ENCODE measurements at regions not wholly inside any gene's neighbourhood (a gene's known extent, or its start where the extent isn't known, plus 50 kb on each side); places are given as distances from the start of the nearest gene placed in this dataset.

DNA sequence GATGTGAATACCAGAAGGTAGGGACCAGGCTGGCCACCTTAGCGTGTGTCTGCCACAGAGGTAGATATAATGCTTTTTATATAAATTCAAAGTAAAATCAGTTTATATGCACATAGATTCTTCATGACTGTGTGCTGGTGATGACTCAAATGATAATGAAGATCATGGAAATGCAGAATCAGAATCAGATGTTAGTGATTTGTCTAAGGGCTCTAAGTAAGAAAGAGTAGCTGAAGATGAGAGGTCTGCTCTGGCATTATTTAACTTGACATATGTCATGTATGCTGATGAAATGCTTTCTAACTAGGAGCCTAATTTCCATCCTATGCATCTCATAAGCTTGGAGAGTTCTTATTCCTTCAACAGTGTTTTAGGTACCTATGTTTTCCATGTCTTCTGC is 50.3 kb upstream of the DPH6 start:
- no peak for DNase-seq (ENCODE audit: low read depth in 2 of 2)

GRCh38 chr15:35602836-35603235 is 56.9 kb upstream of the DPH6 start:
- no peak for DNase-seq (ENCODE audit: low read depth in 2 of 2)

DNA sequence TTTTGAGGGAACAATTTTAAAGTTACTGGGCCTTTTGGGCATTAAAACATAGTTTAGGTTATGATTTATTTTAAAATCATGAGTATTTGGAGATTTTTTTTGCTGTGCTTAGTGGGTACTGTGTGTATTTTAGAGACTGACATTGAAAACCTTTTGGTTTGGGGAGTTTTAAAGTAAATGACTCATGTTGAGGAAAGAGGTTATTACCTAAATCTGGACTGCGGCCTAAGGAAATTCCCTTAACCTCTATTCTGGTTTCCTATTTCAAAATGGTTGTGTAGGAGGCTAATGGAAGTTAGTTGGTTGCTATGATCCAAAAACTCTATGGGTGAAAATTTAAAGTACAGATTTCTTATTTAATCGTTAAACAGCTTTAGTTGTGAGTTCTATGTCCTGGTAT is 57.3 kb upstream of the DPH6 start:
- DNase-seq (ENCODE audit: low read depth in 2 of 2), result no peak

DNA sequence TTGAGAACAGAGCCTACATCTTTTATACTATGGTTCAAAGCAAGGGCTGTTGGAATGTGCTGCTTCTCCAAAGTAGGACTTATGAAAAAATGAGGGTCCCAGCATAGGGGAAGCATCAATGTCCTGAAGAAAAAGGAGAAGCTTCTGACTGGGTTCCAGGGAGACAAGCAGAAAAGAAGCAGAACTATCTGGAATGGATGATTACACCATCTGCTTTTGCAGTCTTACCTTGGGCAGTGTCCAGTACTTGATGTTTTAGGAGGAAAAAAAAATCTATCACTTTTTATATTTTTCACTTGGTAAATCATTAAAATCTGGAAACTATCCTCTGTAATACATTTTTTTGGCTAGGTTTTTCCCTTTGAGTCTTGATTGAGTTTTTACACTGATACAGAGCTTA is 57.9 kb upstream of the DPH6 start:
- DNase-seq (ENCODE audit: low read depth in 2 of 2), result no peak

- no peak for DNase-seq (ENCODE audit: low read depth in 2 of 2)
Observed at GRCh38 chr15:35605764-35606449, 59.9 kb upstream of the DPH6 start.

- no peak for DNase-seq (ENCODE audit: low read depth in 2 of 2)
Observed at GRCh38 chr15:35606450-35606779, 60.5 kb upstream of the DPH6 start.

DNA sequence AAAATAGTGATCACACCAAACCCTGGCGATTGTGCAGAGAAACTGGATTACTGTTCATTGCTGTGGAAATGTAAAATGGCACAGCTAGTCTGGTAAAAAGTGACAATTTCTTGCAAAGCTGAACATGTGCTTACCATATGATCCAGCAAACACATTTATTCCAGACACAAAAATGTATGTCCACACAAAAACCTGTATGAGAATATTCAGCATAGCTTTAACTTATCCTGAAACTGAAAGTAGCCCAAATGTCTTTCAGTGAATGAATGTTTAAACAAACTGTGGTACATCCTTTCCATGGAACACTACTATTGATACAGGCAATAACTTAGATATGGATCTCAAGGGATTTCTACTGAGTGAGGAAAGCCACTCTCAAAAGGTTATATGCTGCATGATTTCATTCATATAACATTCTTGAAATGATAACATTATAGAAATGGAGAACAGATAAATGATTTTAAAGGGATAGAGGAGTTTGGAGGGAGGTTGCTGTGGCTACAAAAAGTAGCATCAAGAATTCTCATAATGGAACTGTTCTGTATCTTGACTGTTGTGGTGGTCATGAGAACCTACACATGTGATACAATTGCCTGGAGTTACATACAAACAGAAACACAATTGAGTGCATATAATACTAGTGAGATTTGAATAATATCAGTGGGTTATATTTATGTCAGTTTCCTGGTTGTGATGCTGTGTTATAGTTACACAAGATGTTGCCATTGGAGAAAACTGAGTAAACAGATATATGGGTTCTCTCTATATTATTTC is 70.7 kb upstream of the DPH6 start:
- no peak for DNase-seq (ENCODE audit: low read depth in 2 of 2)

GRCh38 chr15:35618260-35619188 is 72.6 kb upstream of the DPH6 start:
- DNase-seq (ENCODE audit: low read depth in 2 of 2), result no peak

DNA sequence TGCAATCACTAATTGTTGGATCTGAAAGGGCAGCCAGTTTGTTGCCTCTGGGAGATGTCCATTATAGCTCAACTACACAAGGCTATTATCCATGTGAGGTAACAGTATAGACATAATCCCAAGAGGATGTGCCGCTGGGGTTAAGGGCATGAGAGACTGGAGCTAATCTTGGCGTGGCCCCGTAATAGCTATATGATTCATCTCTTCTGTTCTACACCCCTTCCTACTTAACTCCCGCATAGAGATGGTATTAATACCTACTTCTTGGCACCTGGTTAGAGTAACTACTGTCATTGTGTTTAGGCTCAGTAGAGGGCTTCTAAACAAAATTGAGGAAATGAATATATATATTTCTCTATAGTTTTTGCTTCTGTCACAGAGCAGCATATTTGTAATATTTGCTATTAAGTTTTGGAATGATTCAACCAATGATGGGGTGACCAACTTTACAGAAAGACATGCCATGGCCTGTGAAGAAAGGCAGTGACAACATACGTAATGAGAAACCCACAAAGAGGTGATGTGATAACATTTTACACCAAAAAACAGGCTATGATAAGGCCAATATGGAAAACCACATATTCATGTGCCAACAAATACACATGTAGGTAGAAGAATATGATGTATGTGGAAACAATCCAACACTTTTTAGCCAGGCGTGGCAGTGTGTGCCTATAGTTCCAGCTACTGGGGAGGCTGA is 76.8 kb upstream of the DPH6 start:
- DNase-seq (ENCODE audit: low read depth in 2 of 2), result no peak

GRCh38 chr15:35624881-35625280 is 78.9 kb upstream of the DPH6 start:
- no peak for DNase-seq (ENCODE audit: low read depth in 2 of 2)

DNA sequence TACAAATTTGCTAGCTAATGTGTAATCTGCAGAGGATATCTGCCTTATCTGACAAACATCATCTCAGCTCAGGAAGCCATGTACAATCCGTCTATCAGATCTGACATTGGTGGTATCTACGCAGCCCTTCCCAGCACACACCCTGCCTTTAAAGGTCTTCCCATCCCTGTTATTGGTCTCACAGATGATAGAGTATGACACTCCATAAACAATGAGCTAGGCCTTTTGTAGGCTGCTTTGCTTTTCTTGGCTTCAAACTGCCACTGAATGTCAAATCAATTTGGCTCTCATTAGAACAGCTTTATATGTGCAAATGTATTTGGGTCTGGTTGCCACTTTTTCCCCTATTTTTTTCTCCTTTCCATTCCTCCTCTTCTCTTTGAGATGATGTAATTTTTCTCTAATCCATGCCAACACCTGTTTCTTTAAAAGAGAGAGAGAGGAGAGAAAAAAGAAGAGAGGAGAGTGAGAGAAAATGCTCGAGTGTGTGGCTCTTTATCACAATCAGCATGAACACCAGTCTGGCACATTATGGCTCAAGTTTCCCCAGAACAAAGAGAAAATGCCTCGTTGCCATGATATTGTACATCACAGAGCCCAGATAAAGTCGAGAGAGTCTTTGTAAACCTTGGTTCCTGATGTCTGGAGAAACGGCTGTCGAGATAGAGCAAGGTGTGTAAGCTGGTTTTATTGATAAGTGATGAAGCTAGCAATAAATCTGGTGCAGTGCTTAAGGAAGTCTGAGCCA is 80.8 kb upstream of the DPH6 start:
- DNase-seq (ENCODE audit: low read depth in 2 of 2), result no peak

- DNase-seq (ENCODE audit: low read depth in 2 of 2), result no peak
Observed at GRCh38 chr15:35627696-35628095, 81.7 kb upstream of the DPH6 start.

DNA sequence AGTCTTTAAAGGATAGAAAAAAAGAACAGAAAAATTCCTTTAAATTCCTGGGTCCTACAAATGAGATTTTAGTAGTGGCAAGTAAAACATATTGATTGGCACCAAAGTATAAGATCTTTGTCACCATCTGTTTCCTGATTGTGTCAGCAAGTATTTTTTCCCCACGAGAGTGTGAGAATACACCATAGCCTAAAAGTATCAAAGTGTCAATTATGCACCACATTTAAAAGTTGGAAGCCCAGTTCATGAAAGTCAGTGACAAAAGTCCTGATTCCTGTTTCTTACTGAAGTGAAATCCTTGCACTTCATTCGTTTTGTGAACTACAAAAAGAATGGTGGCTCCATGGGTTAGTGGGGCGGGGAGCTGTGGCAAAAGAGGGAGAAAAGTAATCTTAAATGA is 83.8 kb upstream of the DPH6 start:
- no peak for DNase-seq (ENCODE audit: low read depth in 2 of 2)

DNA sequence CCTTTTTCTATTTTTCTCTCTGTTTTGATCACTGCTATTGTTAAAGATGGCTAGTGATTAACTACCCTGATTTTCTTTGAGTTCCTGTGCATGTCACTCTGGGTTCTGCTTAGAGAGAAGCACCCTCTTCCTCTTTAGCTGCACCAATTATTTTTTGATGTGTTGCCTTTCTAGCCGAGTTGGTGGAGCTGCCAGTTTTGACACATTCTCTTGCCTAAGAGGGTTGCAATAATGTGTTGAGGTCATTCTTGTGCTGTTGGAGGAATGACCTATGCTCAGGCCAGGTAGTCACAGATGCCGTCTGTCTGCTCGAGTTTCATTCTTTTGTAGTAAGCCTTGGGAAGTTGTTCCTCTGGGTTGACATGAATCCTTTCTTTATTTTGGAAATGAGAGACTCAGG is 84.6 kb upstream of the DPH6 start:
- DNase-seq (ENCODE audit: low read depth in 2 of 2), result no peak

DNA sequence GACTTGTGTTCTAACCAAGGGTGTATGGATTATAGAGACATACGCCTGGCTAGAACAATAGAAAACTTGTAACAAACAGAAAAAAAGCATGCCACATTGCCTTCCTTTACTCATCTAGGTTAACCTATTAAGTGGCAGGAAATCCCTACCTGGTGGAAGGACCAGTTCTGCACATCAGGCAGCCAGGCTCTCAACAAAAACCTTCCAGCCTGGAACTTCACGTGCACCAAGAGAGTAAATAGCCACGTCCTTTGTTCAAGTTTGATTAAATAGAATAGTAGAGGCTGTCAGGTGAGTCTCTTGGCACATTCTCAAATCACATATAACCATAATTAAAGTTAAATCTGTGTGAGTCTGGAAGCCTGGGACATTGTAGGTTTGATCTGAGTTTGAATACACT is 85.0 kb upstream of the DPH6 start:
- DNase-seq (ENCODE audit: low read depth in 2 of 2), result no peak

GRCh38 chr15:35633677-35634076 is 87.7 kb upstream of the DPH6 start:
- no peak for DNase-seq (ENCODE audit: low read depth in 2 of 2)

DNA sequence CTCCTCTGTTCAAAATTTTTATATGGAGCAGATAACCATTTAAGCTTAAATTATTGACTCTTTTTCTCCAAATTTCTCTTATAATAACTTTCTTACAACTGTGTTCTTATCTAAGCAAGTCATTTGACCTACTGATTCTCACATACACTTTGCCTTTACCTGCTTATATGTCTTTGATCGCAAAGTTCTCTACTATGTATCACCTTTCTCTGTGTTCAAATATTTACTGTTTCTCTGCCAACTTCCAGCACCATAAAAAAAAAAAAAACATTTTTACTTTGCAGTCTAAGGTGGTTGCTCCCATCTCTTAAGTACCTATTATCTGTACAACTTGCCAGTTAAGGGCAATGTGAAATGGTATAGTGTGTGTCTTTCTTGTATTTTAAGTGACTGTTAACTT is 100.8 kb upstream of the DPH6 start:
- no peak for DNase-seq (ENCODE audit: low read depth in 2 of 2)

- DNase-seq (ENCODE audit: low read depth in 2 of 2), result no peak
Observed at GRCh38 chr15:35647303-35647702, 101.3 kb upstream of the DPH6 start.

DNA sequence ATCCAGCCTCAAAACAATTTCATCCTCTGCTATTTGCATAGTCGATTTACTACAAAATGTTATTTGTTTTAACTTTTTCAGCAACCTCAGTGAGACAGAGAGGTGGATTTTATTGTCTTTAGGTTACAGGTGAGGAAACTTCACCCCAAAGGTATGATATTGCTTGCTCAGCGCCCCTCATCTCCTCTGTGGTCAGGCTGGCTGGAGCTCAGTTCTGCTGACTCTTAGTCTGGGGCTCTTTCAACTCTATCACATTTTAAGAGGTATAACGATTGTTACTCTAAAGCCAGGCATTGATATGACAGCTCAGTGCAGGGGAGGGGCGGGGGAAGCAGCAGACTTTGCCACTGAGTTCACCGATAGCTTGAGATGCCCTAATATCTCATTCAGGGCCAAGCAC is 103.0 kb upstream of the DPH6 start:
- no peak for DNase-seq (ENCODE audit: low read depth in 2 of 2)

GRCh38 chr15:35649575-35649974 is 103.6 kb upstream of the DPH6 start:
- no peak for DNase-seq (ENCODE audit: low read depth in 2 of 2)

GRCh38 chr15:35654332-35654731 is 108.4 kb upstream of the DPH6 start:
- no peak for DNase-seq (ENCODE audit: low read depth in 2 of 2)

Data from stimulated activated CD8-positive, alpha-beta memory T cell treated with anti-CD3 and anti-CD28 coated beads, Interleukin-2, amount 100 ng/mL, for 48 hours (primary cell).